NB4 (cell line): ENCODE measurements at regions not wholly inside any gene's neighbourhood (a gene's known extent, or its start where the extent isn't known, plus 50 kb on each side); places are given as distances from the start of the nearest gene placed in this dataset.
A peak's percentile ranks its signal among the peaks of the same experiment; 100 is the strongest.

ENCODE experiments used
- DNase-seq: peaks from one replicate; pipeline ENCODE4 v3.0.0; 2010; ENCODE audit warnings: low read depth
- H3K4me3 ChIP-seq: one replicate; pipeline ENCODE4 v1.5.1; 2011; ENCODE audit warnings: mild to moderate bottlenecking, low read depth, low read length, moderate library complexity
- CTCF ChIP-seq: IDR thresholded peaks from one replicate; pipeline ENCODE4 v1.5.1; 2012; ENCODE audit warnings: low read depth, low read length
- MAX ChIP-seq: IDR thresholded peaks from 2 replicates; pipeline ENCODE4 v1.6.1; 2011; ENCODE audit warnings: low read depth, low read length
- MYC ChIP-seq: IDR thresholded peaks from 2 replicates; pipeline ENCODE4 v1.6.1; 2011; ENCODE audit warnings: low read depth, low read length
- POLR2A ChIP-seq: IDR thresholded peaks from 2 replicates; pipeline ENCODE4 v1.6.1; 2011; ENCODE audit warnings: mild to moderate bottlenecking; ENCODE audit not compliant: insufficient read length; ENCODE audit errors: extremely low read depth

GRCh38 chr17:33686171-33686570 lies 393.1 kb upstream of the ASIC2 start:
- no peak for TF ChIP-seq MAX
- TF ChIP-seq POLR2A: no peak
- TF ChIP-seq CTCF: peak; percentile 71
- H3K4me3 ChIP-seq: no peak overlapping the region
- DNase-seq: peak; percentile 33

GRCh38 chr17:33687831-33688230 lies 394.7 kb upstream of the ASIC2 start:
- no peak overlapping the region for H3K4me3 ChIP-seq
- TF ChIP-seq CTCF: no peak
- TF ChIP-seq MYC: no peak
- no peak for TF ChIP-seq MAX
- no peak for TF ChIP-seq POLR2A
- no peak for DNase-seq

GRCh38 chr17:33688771-33689170 lies 395.7 kb upstream of the ASIC2 start:
- no peak for DNase-seq
- TF ChIP-seq MAX: no peak
- no peak for TF ChIP-seq POLR2A
- TF ChIP-seq MYC: no peak
- TF ChIP-seq CTCF: no peak

GRCh38 chr17:33689725-33690124 lies 396.6 kb upstream of the ASIC2 start:
- H3K4me3 ChIP-seq: no peak overlapping the region
- TF ChIP-seq MYC (no peak), CTCF (peak; percentile 28), MAX (no peak), POLR2A (no peak)
- no peak for DNase-seq

More at GRCh38 chr17:33688771-33689170, 395.7 kb upstream of the ASIC2 start:
- H3K4me3 ChIP-seq: no peak overlapping the region

- no peak for DNase-seq
- no peak for TF ChIP-seq CTCF
- H3K4me3 ChIP-seq: no peak overlapping the region
Observed at GRCh38 chr17:33695431-33695830, 402.3 kb upstream of the ASIC2 start.

GRCh38 chr17:33696102-33696501 lies 403.0 kb upstream of the ASIC2 start:
- no peak for DNase-seq
- TF ChIP-seq CTCF (no peak), POLR2A (no peak), MYC (no peak), MAX (no peak)
- no peak overlapping the region for H3K4me3 ChIP-seq
